Ectodermal cell (in vitro differentiated cells): ENCODE measurements at regions not wholly inside any gene's neighbourhood (a gene's known extent, or its start where the extent isn't known, plus 50 kb on each side); places are given as distances from the start of the nearest gene placed in this dataset.

Experiments
- H3K27ac ChIP-seq: 2 replicates; pipeline ENCODE4 v1.7.0; 2013; ENCODE audit warnings: mild to moderate bottlenecking, low read depth, low read length; ENCODE audit not compliant: insufficient read depth, poor library complexity, severe bottlenecking
- H3K27me3 ChIP-seq: 2 replicates; pipeline ENCODE4 v1.7.0; 2013; ENCODE audit warnings: mild to moderate bottlenecking, low read length; ENCODE audit not compliant: insufficient read depth, control insufficient read depth, poor library complexity, severe bottlenecking
- H3K36me3 ChIP-seq: one replicate; pipeline ENCODE4 v1.7.0; 2013; ENCODE audit warnings: low read length; ENCODE audit not compliant: control insufficient read depth, insufficient read depth
- H3K4me1 ChIP-seq: one replicate; pipeline ENCODE4 v1.7.0; 2013; ENCODE audit warnings: low read length; ENCODE audit not compliant: control insufficient read depth, insufficient read depth
- H3K4me3 ChIP-seq: 2 replicates; pipeline ENCODE4 v1.7.0; 2013; ENCODE audit warnings: low read depth, low read length, control low read depth; ENCODE audit not compliant: insufficient read depth
- H3K9me3 ChIP-seq: 2 replicates; pipeline ENCODE4 v1.7.0; 2013; ENCODE audit warnings: mild to moderate bottlenecking, low read length, moderate library complexity; ENCODE audit not compliant: control insufficient read depth
- WGBS, 2 experiments: methylation state at CpG; one replicate each; pipeline ENCODE4 v1.1.7; 2013; ENCODE audit warnings: missing lambda C conversion rate in 2 of 2; 5-methylcytosine and 5-hydroxymethylcytosine counted together

DNA sequence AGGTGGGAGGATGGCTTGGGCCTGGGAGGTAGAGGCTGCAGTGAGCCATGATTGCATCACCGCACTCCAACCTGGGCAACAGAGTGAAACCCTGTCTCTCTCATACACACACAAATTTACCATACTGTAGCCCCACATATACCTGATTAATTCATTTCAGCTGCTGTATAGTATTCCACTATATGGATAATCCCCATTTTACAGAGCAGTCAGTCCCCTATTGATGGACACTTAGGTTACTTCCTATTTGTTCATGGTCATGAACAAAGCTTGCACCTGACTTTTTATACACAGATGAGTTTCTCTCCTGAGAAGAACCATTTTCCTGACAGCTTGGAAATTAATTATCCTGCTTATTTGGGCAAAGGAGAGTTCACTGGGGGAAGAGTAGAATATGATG, 59.2 kb downstream of the EMX2 start:
- no peak overlapping the region for H3K27ac ChIP-seq
- H3K36me3 ChIP-seq = no peaks in the 10 kb centered on the region
- H3K4me1 ChIP-seq = no peaks in the 10 kb centered on the region
- WGBS, 2 experiments = 88 to 100% methylated on average over 1 of the region's 1 CpG
- H3K9me3 ChIP-seq = no peaks in the 10 kb centered on the region
- H3K4me3 ChIP-seq = no peak overlapping the region
- H3K27me3 ChIP-seq = no peaks in the 10 kb centered on the region

DNA sequence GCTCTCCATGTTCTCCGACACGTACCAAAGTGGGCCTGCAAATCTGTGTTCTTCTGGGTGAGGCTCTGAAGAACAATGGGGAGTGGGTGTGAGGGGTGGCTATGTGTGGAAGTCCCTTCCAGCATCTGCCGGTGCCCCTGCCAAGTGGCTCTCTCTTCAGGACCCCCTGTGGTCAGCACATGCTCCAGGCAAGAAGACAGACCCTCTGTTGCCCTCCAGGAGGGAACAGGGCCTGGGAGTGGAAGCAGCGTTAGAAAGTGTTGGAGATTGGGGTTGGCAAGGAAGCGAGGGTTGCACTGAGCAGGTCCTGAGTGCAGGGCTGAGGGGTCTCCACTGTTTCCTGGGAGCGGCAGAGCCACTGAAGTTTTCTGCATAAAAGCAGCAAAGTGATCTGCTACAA, 60.5 kb downstream of the EMX2 start:
- WGBS, 2 experiments = 89 to 96% methylated on average over 6 of the region's 6 CpGs
- no peaks in the 10 kb centered on the region for H3K9me3 ChIP-seq

DNA sequence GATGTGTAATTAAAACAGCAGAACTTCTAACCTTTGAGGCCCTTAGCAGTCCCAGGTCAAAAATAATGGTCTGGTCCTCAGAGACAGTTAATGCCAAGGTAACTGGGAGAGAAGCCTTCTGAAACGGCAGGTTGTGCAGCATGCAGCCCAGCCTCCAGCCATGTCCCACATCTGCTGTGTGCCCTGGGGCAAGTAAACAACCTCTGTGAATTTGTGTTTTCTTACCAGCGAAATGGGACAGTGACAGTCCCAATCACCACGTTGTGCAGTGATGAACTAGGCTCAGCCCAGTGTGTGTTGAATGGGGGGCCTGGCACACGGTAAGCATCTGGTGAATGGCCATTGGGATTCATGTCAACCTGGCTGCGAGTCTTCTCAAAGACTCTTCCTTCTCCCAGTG, 61.2 kb downstream of the EMX2 start:
- no peak overlapping the region for H3K4me3 ChIP-seq
- H3K27ac ChIP-seq = no peak overlapping the region
- no peaks in the 10 kb centered on the region for H3K9me3 ChIP-seq
- 93 to 95% methylated on average over 5 of the region's 5 CpGs for WGBS, 2 experiments
- H3K36me3 ChIP-seq = no peaks in the 10 kb centered on the region
- H3K4me1 ChIP-seq = no peaks in the 10 kb centered on the region
- H3K27me3 ChIP-seq = no peaks in the 10 kb centered on the region

More for the DNA sequence above, 60.5 kb downstream of the EMX2 start:
- no peak overlapping the region for H3K4me3 ChIP-seq
- H3K36me3 ChIP-seq = no peaks in the 10 kb centered on the region
- H3K4me1 ChIP-seq = no peaks in the 10 kb centered on the region
- H3K27me3 ChIP-seq = no peaks in the 10 kb centered on the region
- no peak overlapping the region for H3K27ac ChIP-seq

DNA sequence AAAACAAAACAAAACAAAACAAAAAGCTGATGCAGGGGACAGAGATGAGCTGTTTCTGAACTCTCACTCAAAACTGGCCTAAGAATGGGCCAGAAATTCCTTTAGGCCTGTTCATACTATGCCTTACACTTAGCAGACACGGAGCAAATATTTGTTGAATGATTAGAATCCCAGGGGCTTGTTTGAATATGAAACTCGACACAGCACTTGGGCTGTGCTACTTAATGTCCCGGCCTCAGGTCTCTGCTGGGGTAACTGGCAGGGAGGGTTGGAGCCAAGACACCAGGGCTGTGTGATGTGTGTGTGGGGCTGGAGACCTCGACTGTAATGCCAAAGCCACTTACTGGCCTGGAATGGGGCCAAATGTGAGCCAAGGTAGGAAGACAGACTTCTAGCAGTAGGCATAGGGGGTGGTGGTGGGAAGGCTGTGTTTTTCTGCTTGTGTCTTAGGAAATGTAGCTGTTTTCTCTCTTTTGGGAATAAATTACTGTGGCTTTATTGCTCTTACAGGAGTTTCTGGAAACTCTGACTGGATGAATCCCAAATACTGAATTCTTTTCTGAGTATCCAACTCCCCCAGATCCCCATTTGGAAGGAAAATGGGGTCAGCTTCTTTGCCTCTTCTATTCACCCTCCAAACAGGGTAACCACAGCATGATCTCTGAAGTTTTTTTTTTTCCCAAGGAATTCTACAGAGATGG, 66.7 kb downstream of the EMX2 start:
- 82 to 90% methylated on average over 4 of the region's 4 CpGs for WGBS, 2 experiments
- Histone ChIP-seq H3K4me3 (no peak overlapping the region), H3K9me3 (no peaks in the 10 kb centered on the region), H3K4me1 (no peaks in the 10 kb centered on the region), H3K36me3 (no peaks in the 10 kb centered on the region), H3K27ac (no peak overlapping the region), H3K27me3 (no peaks in the 10 kb centered on the region)

DNA sequence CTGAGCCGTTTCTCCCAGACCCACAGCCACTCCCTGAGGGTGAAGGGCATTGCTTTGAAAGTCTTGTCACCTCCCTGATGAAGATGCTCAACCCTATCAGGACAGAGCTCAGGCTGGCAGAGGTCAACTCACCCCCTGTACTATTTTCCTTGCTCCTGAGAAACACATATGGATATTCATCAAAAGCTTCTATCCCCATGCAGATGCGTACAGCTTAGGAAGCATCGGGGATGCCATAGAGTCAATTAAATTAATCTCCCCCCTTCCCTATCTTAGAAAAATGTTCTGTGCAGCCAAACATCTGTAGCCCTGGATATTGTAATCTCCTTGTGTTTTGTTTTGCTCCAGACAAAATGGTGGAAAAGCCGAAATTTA, 67.2 kb downstream of the EMX2 start:
- Histone ChIP-seq H3K27me3 (no peaks in the 10 kb centered on the region), H3K4me1 (no peaks in the 10 kb centered on the region), H3K36me3 (no peaks in the 10 kb centered on the region), H3K27ac (no peak overlapping the region), H3K4me3 (no peak overlapping the region), H3K9me3 (no peaks in the 10 kb centered on the region)
- 87 to 97% methylated on average over 4 of the region's 4 CpGs for WGBS, 2 experiments

DNA sequence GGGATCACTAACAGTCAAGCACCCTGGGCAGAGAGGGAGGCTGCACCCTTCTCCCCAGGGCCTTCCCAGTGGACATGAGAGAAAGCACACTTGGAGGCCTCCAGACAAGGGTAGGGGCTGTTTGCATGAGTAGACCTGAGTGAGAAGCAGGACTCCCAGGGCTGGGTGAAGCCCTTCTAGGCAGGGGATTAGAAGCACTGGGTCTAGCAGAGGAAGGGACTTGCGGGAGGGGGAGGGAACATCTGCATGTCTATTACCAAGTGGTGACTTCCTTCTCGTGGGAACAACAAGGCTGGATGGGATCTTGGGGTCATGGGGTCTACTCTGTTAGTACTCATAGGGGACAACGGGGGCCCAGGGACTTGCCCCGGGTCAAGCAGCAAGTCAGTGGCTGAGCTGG, 67.8 kb downstream of the EMX2 start:
- no peaks in the 10 kb centered on the region for H3K4me1 ChIP-seq
- H3K9me3 ChIP-seq = no peaks in the 10 kb centered on the region
- 62% methylated on average over 4 of the region's 4 CpGs for WGBS, 2 experiments
- H3K27ac ChIP-seq = no peak overlapping the region
- H3K36me3 ChIP-seq = no peaks in the 10 kb centered on the region
- no peaks in the 10 kb centered on the region for H3K27me3 ChIP-seq
- no peak overlapping the region for H3K4me3 ChIP-seq

DNA sequence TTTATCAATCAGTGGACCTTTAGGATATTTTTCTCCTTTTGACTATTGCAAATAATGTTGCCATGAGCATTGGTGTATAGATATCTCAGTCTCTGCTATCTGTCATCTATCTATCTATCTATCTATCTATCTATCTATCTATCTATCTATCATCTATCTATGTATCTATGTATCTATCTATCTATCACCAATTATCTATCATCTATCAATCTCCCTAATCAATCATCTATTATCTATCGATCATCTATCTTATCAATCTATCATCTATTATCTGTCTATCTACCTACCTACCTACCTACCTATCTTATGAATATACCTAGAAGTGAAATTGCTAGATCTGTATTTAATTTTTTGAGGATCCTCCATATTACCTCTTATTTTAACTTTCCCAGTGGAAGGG, 69.6 kb downstream of the EMX2 start:
- Histone ChIP-seq H3K4me1 (no peaks in the 10 kb centered on the region), H3K9me3 (no peaks in the 10 kb centered on the region), H3K27ac (no peak overlapping the region), H3K27me3 (no peaks in the 10 kb centered on the region), H3K36me3 (no peaks in the 10 kb centered on the region), H3K4me3 (no peak overlapping the region)
- 96 to 100% methylated on average over 1 of the region's 1 CpG for WGBS, 2 experiments

DNA sequence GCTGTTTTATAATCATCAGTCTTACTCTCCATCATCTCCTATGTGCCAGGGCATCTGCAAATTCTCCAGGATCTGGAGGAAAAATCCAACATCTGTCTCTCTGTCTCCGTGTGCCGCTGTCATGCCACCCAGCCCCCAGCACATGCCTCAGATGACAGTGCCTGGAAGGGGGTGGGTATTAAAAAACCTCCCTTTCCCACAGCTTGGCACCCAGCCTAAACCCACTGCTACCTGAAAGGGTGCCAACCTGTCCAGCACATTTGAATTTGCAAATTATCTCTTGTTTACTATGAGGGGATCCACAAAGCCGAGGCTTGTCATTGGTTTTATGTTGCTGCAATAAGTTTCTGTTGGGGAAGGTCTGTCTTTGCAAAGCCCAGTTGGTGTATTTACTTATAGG, 73.1 kb downstream of the EMX2 start:
- H3K27ac ChIP-seq = no peak overlapping the region
- H3K36me3 ChIP-seq = no peaks in the 10 kb centered on the region
- H3K27me3 ChIP-seq = no peaks in the 10 kb centered on the region
- no peaks in the 10 kb centered on the region for H3K4me1 ChIP-seq
- no peaks in the 10 kb centered on the region for H3K9me3 ChIP-seq
- H3K4me3 ChIP-seq = no peak overlapping the region
- 93 to 99% methylated on average over 3 of the region's 3 CpGs for WGBS, 2 experiments

DNA sequence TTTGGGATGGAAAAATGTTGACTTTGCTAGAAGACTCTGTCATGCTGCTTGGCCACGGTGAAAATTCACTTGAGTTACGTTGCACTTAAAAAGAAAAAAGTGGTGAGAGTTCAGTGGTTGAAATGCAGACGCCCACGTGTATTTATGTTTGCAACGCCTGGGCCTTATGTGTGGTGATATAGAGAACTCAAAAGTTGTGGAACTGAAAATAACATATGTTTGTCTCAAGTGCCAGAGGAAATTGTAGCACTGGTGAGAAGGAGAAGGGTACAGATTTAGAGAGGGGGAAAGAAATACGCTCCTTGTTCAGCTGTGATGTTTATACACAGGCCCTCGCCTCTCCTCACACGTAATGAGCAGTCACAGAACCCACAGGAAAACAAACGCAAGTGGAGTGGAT, 73.6 kb downstream of the EMX2 start:
- no peak overlapping the region for H3K27ac ChIP-seq
- H3K36me3 ChIP-seq = no peaks in the 10 kb centered on the region
- H3K4me1 ChIP-seq = no peaks in the 10 kb centered on the region
- 92% methylated on average over 9 of the region's 9 CpGs for WGBS, 2 experiments
- no peaks in the 10 kb centered on the region for H3K27me3 ChIP-seq
- no peaks in the 10 kb centered on the region for H3K9me3 ChIP-seq
- H3K4me3 ChIP-seq = no peak overlapping the region

DNA sequence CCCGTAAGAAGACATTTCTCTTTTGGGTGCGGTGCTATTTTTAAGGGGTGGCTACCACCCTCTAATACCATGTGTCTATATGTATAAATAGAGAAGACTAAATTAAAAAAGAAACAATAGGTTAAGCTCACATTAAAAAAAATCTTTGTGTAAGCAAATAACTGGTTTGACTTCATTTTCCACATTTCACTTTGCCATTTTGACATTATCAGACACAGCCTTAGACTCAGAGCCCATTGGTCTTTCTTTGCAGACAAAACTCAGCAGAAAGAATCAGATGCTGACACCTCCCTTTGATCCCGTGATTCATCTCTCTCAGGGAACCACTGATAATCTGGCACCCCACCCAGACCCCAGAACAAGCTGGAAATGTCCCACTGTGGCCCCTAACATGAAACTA, 74.5 kb downstream of the EMX2 start:
- H3K27ac ChIP-seq = no peak overlapping the region
- 88 to 91% methylated on average over 2 of the region's 3 CpGs for WGBS, 2 experiments
- no peaks in the 10 kb centered on the region for H3K36me3 ChIP-seq
- no peaks in the 10 kb centered on the region for H3K4me1 ChIP-seq
- H3K9me3 ChIP-seq = no peaks in the 10 kb centered on the region
- H3K27me3 ChIP-seq = no peaks in the 10 kb centered on the region
- no peak overlapping the region for H3K4me3 ChIP-seq

DNA sequence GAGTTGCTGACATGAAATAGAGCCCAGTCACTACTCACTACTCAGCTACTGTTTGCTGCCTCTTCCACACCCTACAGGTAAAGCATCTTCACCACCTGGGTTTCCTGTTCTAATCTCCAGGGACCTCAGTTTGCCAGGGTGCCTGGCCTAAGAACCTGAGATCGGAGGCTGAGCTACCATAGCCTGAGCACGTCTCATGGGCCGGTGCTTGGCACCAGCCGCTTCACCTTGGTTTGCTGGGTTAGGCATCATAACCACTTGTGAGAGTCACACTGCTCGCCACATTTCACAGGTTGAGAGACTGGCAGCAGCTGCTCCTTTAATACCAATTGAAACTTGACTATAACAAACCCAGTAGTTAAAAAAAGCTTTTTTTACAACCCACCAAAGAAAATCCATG, 75.1 kb downstream of the EMX2 start:
- Histone ChIP-seq H3K4me3 (no peak overlapping the region), H3K27ac (no peak overlapping the region), H3K27me3 (no peaks in the 10 kb centered on the region), H3K36me3 (no peaks in the 10 kb centered on the region), H3K4me1 (no peaks in the 10 kb centered on the region), H3K9me3 (no peaks in the 10 kb centered on the region)
- 94 to 96% methylated on average over 5 of the region's 5 CpGs for WGBS, 2 experiments
